ENCODE measurements at regions not wholly inside any gene's neighbourhood (a gene's known extent, or its start where the extent isn't known, plus 50 kb on each side); places are given as distances from the start of the nearest gene placed in this dataset.

GRCh38 chr12:93043877-93044209 is 114.7 kb upstream of the EEA1 start:
- DNase-seq: no peak

DNA sequence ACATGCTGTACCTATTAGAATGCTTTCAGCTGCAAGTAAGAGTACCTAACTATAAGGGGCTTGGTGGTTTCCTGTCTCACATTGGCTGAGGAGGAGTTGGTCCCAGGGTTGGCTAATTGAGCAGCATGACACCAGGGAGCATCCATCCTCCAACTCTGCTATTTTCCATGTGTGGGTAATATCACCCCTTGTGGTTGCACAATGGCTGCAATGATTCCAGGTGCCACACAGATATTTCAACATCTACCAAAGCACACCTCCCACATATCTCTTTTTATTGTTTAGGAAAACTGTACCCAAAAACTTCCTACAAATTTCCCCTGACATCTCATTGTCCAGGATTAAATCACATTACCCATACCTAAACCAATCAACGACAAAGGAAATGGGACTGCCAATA is 118.0 kb upstream of the EEA1 start:
- DNase-seq: no peak

GRCh38 chr12:93048656-93049055 is 119.6 kb upstream of the EEA1 start:
- DNase-seq: no peak

DNA sequence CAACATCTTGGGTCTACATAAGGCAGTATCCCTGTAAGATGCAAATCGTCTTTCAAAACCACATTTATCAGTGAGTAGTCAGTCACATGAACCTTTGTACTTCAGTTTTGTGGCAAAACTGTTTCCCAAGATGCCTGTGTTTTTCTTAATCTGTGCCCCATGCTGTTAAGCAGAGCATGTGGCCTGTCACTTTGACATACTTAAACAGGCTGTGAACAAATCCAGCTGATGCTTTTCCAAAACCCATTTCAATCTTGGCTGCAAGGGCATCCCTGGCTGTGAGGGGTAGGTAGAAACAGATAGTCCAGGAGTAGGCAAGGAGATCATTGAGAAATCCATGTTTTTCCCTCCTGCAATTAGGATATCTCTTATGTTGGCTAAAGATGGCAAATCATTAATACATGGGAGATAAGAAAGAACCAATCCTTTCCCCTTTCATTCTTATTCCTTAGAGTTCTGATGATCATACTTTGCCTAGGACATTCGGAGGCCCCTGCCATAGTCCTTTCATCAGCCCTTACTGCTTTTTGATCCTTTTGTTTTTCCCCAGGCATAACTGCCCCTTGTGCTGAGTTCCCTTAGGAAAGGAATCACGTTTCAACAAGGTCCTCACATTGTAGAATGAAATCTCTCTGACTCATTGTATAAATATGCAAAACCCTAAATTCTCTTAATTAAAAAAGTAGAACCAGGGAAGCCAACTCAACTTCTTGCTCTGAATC is 121.1 kb upstream of the EEA1 start:
- DNase-seq: no peak

GRCh38 chr12:93050748-93051081 is 121.6 kb upstream of the EEA1 start:
- DNase-seq: no peak

DNA sequence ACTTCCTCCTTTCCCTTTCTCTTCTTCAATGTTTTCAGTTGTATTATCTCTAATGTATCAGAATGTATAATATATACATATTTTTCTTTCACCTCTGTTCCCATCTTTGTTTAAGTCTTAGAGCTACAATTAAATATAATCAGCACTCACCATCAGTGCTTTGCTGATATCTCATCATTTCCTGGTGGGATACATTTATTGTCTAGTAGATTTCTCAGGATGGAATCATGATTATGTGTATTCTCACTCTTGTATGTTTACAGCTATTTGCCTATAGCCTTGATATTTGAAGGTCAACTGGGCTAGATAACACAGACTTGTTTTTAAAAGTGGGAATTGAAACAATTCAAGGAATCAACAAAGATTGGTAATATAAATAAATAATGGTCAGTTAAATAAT is 124.9 kb upstream of the EEA1 start:
- no peak for DNase-seq

- DNase-seq: no peak
Measured at GRCh38 chr12:93055221-93055620, 126.1 kb upstream of the EEA1 start.

- DNase-seq: no peak
Measured at GRCh38 chr12:93056971-93057535, 128.0 kb upstream of the EEA1 start.

DNA sequence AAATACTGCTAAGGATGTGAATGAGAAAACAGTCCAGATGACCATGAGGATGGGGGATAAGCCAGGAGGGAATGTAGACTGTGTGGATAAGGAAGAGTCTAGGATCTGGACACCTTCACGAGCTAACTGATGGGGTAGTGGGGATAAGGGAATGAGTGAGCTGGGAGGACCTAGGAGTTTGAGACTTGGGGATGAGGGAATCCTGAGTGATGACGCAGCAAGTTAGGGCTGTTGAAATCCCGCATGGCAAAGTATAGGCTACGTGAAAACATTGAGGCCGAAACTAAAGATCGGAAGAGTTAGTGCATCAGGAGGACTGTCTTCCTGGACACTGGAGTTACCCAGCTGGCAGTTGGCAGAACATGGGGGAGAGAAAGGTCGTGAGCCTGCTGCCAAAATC is 129.2 kb upstream of the EEA1 start:
- DNase-seq: no peak

DNA sequence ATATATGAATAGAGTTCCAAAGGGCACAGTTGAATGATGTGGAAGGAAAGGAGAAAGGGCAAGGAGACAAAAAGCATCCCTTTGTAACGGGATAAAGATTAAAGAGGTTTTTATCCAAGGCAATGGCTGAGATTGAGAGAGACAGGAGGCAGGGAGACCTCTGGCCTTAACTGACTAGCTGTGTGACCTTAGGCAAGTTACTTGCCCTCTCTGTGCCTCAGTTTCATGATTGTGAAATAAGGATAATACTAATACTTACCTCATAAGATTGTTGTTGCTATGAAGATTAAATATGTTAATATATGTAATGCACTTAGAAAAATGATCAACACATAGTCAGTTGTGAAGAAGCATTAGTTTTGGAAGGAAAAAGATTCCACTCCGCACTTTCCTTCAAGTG is 130.2 kb upstream of the EEA1 start:
- no peak for DNase-seq

- no peak for DNase-seq
Measured at GRCh38 chr12:93059925-93060665, 131.0 kb upstream of the EEA1 start.

DNA sequence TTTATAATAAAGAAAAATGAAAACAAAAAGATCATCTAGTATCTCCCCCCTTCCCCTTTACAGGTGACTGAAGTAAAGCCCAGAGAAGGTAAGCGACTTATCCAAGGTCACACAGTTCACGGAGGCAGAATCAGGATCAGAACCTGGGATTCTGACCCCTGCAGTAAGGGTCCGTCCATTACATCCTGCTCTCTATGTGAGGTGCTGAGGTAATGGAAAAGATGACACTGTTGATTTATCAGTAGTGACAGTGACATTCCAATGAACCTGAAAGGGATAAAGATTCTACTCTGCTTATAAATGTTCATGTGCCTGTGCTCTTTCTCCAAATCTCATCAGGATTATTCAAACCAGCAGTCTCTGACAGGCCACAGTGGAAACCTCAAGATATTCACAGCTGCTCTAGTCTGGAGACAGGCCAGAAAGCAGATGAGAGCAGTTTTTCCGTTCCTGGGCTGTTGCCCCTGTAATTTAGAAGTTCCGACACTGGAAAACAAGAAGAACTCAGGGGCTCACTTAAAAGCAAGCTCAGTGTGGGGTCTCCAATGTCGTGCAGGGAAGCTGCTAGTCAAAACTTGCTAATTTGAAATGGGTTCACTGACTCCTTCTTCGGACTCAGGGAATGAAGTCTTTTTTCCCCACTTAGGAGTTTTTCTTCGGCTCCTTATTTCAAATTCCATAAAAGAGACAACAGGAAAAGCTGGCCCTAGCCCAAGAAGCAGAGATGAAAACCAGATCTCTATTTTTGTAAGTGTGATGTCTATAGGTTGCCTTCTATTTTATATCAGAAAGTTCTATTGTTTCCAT is 131.8 kb upstream of the EEA1 start:
- peak; percentile 86 for DNase-seq

- peak; percentile 67 for DNase-seq
Measured at GRCh38 chr12:93061473-93062419, 132.7 kb upstream of the EEA1 start.

DNA sequence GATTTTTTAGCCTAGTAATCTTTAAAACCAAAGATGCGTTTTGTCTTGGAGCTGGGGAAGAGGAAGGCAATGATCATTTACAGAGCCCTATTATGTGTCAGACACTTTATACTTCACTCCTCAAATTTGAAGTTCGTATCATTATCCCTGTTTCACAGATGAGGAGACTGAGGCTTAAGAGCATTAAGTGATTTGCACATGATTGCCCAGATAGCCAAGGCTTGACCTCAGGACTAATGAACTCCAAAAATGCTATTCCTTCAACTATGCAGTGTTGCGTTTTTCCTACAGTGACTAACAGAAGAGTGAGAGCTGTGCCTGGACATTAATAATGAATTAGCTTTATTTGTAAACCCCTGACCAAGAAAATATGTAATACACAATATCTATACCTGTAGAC is 136.8 kb upstream of the EEA1 start:
- DNase-seq: no peak

DNA sequence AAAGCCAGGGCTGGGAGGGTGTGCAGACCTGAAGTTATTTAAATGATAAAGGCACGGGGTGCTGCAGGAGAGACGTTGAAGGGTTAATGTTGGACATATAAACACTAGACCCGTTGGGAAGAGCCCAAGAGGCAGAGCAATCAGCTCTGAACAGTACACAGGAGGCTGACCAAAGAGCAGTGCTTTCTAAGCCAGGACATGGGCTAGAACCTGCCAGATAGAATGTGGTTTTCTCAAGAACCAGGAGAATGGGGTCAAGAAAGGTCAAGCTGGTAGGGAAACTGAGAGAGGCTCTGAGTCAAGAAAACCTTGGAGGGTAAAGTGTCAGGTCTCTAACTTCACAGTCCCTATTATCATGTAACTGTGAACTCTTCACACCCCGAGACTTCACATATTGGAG is 143.2 kb upstream of the EEA1 start:
- no peak for DNase-seq

DNA sequence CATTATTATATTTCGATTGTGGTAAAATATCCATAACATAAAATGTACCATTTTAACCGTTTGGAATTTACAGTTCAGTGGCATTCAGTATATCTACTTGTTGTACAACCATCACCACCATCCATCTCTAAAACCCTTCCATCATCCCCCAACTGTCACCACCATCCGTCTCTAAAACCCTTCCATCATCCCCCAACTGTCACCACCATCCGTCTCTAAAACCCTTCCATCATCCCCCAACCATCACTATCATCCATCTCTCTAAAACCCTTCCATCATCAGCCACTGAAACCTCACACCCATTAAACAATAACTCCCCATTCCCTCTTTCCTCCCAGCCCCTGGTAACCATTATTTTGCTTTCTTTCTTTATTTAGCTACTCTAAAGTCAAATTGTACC is 144.2 kb upstream of the EEA1 start:
- no peak for DNase-seq

GRCh38 chr12:93078059-93078458 is 149.0 kb upstream of the EEA1 start:
- DNase-seq: no peak

DNA sequence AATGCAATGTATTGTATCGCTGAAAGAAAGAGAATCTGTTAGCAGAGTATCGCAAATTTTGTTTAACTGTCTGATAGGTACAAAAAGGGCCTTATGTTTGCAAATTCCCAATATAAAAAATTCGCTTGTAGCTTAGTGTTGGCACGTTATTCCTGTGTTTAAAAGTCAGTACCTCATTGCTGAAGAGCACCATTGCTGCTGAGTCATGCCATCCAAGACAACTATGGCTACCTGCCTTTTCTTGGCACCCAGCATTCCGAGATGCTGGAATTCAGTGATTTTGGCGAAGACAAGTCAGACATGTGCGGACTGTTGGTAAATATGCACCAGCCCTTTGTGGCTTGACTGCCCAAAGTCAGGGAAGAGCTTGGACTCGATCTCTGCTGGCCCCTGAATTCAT is 149.5 kb upstream of the EEA1 start:
- DNase-seq: no peak

GRCh38 chr12:93079271-93079670 is 150.2 kb upstream of the EEA1 start:
- no peak for DNase-seq

DNA sequence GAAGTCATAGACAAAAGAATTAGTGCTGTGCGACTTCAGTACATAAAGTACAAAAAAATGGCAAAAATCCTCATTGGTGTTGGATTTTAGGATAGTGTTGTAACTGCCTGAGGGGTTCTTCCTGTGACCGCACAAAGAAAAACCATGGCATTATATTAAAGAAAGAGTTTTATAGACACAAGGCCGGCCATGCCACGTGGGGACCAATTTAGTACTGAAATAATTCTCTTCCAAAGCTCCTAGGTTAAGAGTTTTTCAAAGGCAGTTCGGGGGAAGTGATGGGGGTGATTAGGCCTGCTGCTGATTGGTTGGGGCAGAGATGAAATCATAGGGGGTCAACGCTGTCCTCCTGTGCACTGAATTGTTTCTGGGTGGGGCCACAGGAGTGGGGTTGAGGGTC is 150.9 kb upstream of the EEA1 start:
- no peak for DNase-seq

- DNase-seq: no peak
Measured at GRCh38 chr12:93080452-93080851, 151.4 kb upstream of the EEA1 start.

- no peak for DNase-seq
Measured at GRCh38 chr12:93080994-93081809, 152.1 kb upstream of the EEA1 start.

All from right forelimb (tissue), 1 donor.